Type B pancreatic cell (in vitro differentiated cells): ENCODE measurements at regions not wholly inside any gene's neighbourhood (a gene's known extent, or its start where the extent isn't known, plus 50 kb on each side); places are given as distances from the start of the nearest gene placed in this dataset.
A peak's percentile ranks its signal among the peaks of the same experiment; 100 is the strongest.
"Not testable (repeated sequence)": the region's sequence is repeated elsewhere in the genome, so short reads cannot be mapped to it uniquely, and the experiment has no call there.

ENCODE experiments used
- DNase-seq: peaks from one replicate; pipeline ENCODE4 v3.0.0; 2021; ENCODE audit warnings: mixed read lengths; ENCODE audit not compliant: unreplicated experiment; ENCODE audit errors: extremely low spot score
- H3K27ac Mint-ChIP-seq: 2 replicates; pipeline ENCODE4 v1.8.0; 2021; ENCODE audit warnings: mild to moderate bottlenecking, mixed read lengths
- H3K27me3 Mint-ChIP-seq: 2 replicates; pipeline ENCODE4 v1.8.0; 2021; ENCODE audit warnings: mixed read lengths
- H3K36me3 Mint-ChIP-seq: 2 replicates; pipeline ENCODE4 v1.8.0; 2021; ENCODE audit warnings: mixed read lengths
- H3K4me1 Mint-ChIP-seq: one replicate; pipeline ENCODE4 v1.8.0; 2021; ENCODE audit warnings: mixed read lengths; ENCODE audit not compliant: unreplicated experiment
- H3K4me3 Mint-ChIP-seq: 2 replicates; pipeline ENCODE4 v1.8.0; 2021; ENCODE audit warnings: mild to moderate bottlenecking, mixed read lengths
- H3K9me3 Mint-ChIP-seq: 2 replicates; pipeline ENCODE4 v1.8.0; 2021; ENCODE audit warnings: mixed read lengths
- CTCF ChIP-seq: fragments of 200-600 bp; sonication (generic); conservative IDR thresholded peaks from 2 replicates; pipeline ENCODE4 v1.5.0; 2021; ENCODE audit warnings: antibody characterized with exemption, mild to moderate bottlenecking

- Mint-ChIP-seq H3K4me3 (no peak overlapping the region), H3K9me3 (no peaks in the 10 kb centered on the region), H3K36me3 (no peaks in the 10 kb centered on the region), H3K4me1 (peaks cover 7% of the 10 kb centered on the region), H3K27me3 (peaks cover 12% of the 10 kb centered on the region), H3K27ac (no peak overlapping the region)
- no peak for DNase-seq
- no peak for TF ChIP-seq CTCF
Measured at GRCh38 chr22:48416396-48417224, 1411.1 kb downstream of the BRD1 start.

GRCh38 chr22:48415520-48415919 is 1412.2 kb downstream of the BRD1 start:
- no peak for TF ChIP-seq CTCF
- H3K4me1 Mint-ChIP-seq: peaks cover 7% of the 10 kb centered on the region
- peaks cover 15% of the 10 kb centered on the region for H3K27me3 Mint-ChIP-seq
- H3K27ac Mint-ChIP-seq: no peak overlapping the region
- no peak overlapping the region for H3K4me3 Mint-ChIP-seq
- no peaks in the 10 kb centered on the region for H3K36me3 Mint-ChIP-seq
- DNase-seq: no peak
- H3K9me3 Mint-ChIP-seq: no peaks in the 10 kb centered on the region

DNA sequence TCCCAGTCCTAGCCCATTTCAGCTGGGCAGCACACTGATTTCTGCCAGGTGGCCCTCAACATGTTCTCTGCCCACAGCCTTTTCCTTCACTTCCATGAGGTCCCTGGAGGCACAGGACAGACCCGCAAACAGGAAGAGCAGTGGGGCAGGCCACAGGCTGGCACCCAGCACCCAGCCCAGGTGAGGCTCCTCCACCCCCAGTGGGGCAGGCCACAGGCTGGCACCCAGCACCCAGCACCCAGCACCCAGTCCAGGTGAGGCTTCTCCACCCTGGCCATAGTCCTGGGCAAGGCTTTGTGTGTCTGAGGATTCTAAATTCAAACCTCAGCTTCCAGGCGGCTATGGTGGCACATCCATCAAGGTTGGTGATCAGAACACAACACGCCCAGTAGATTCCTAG is 1413.0 kb downstream of the BRD1 start:
- Mint-ChIP-seq H3K4me3 (no peak overlapping the region), H3K4me1 (peaks cover 7% of the 10 kb centered on the region), H3K9me3 (no peaks in the 10 kb centered on the region), H3K36me3 (no peaks in the 10 kb centered on the region), H3K27ac (no peak overlapping the region), H3K27me3 (peaks cover 15% of the 10 kb centered on the region)
- TF ChIP-seq CTCF: no peak
- DNase-seq: no peak

DNA sequence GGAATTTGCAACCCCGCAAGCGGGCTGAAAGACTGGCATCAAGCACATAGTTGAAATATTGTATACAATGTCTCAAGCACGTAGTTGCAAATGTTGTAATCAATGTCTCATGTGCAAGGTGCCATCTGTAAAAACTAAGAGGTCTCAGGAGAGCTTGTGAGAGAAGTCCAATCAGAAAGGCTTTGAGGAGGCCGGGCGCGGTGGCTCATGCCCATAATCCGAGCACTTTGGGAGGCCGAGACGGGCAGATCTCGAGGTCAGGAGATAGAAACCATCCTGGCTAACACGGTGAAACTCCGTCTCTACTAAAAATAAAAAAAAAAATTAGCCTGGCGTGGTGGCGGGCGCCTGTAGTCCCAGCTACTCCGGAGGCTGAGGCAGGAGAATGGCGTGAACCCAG is 1414.7 kb downstream of the BRD1 start:
- not testable (repeated sequence) for H3K4me3 Mint-ChIP-seq, DNase-seq
- H3K27me3 Mint-ChIP-seq: peaks cover 16% of the 10 kb centered on the region

GRCh38 chr22:48410536-48410935 is 1417.1 kb downstream of the BRD1 start:
- no peak overlapping the region for H3K27ac Mint-ChIP-seq
- DNase-seq: peak; percentile 29
- H3K4me3 Mint-ChIP-seq: no peak overlapping the region
- H3K27me3 Mint-ChIP-seq: peaks cover 12% of the 10 kb centered on the region
- H3K36me3 Mint-ChIP-seq: no peaks in the 10 kb centered on the region
- H3K9me3 Mint-ChIP-seq: no peaks in the 10 kb centered on the region
- H3K4me1 Mint-ChIP-seq: no peaks in the 10 kb centered on the region
- TF ChIP-seq CTCF: no peak

More for the DNA sequence above, 1414.7 kb downstream of the BRD1 start:
- H3K4me1 Mint-ChIP-seq, H3K36me3 Mint-ChIP-seq, H3K27ac Mint-ChIP-seq, H3K9me3 Mint-ChIP-seq: not testable (repeated sequence)

GRCh38 chr22:48407256-48407955 is 1420.3 kb downstream of the BRD1 start:
- DNase-seq: peak; percentile 2
- Mint-ChIP-seq H3K27me3 (peaks cover 9% of the 10 kb centered on the region), H3K36me3 (no peaks in the 10 kb centered on the region), H3K27ac (no peak overlapping the region), H3K4me3 (no peak overlapping the region), H3K4me1 (no peaks in the 10 kb centered on the region), H3K9me3 (no peaks in the 10 kb centered on the region)
- no peak for TF ChIP-seq CTCF
